ENCODE measurements at regions not wholly inside any gene's neighbourhood (a gene's known extent, or its start where the extent isn't known, plus 50 kb on each side); places are given as distances from the start of the nearest gene placed in this dataset.

DNA sequence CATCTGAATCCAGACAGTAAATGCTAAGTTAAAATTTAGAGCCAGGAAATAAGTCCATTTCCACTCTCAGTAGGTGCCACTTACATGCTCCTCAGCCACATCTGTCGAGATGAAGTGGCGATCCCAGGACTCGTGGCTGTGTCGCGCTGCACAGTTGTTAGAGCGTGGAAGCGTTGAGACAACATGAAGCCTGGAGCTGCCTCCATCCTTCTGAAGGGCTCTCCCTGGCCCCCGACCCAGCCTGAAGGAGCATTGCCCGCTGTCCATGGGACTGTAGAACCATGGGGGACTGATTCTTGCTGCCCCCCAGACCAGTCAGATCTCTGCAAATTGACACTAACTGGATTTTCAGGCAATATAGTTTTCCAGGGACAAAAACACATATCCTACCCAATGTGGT, 58.9 kb downstream of the IRX1 start:
- no peak for DNase-seq (ENCODE audit: low read depth in 2 of 3, low spot score in 1 of 3)

DNA sequence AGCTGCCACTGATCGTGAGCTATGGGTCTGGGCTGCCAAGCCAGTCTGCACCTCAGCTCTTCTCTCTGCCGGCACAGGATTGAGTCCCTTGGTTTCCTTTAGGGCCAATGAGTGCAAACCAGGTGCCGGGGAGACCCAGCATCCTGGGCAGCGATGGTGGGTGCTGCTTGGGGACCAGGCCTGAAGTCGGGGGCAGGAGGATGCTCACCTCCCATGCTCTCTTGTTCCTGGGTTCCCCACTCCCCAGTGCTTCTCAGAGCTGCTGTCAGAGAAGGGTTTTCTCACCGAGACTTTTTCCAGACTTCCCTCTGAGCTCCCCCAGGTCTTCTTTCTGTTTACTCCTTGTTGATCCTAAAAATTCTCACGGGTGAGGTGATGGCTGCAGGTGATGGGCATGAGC, 61.2 kb downstream of the IRX1 start:
- DNase-seq (ENCODE audit: low read depth in 2 of 3, low spot score in 1 of 3): no peak

DNA sequence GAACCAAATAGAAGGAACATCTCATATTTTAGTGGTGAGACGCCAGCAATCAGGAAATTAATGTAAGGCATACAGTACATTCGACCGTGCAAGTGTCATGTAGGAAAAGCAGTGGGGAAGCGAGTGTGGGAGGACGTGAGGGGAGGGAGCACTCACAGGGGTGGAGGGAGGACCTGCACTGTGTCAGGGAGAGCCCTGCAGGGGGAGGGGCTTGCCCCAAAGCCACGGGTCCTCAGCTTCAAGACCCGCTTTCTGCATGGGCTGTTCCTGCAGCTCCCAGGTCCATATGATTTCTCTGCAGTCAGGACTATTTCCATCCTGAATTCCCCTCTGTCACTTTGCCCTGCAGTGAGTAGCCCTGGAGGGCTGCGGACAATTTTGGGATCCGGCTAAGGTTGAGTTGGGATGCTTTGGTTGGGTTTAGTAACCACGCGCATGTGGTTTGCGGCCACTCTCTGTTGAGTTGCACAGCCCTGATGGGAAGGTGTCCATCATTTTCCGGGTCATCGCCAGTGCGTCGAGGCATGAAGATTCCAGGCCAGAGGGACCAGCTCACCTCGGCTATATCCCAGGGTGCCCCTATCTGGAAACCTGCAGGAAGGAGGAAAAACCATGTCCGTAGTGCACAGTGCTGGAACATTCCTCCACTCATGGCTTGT, 61.9 kb downstream of the IRX1 start:
- DNase-seq (ENCODE audit: low read depth in 2 of 3, low spot score in 1 of 3): no peak

DNA sequence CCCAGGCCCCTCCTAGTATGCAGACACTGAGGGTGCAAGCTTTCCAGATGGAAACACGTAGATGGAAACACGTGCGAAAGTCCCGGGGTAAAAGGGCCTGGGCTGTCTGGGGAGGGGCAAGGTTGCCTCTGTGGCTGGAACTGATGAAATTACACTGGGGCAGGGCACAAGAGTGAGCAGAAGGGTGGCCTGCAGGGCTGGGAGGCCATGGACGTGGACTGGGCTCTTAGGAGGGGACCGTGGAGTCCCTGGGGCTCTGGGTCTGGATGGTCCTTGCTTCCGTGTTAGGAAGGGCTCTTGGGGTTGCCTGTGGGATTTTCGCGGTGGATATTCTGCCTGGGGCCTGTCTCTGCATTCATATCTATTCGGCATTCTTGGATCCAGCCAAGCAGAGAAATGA, 63.3 kb downstream of the IRX1 start:
- DNase-seq (ENCODE audit: low read depth in 2 of 3, low spot score in 1 of 3): no peak

DNA sequence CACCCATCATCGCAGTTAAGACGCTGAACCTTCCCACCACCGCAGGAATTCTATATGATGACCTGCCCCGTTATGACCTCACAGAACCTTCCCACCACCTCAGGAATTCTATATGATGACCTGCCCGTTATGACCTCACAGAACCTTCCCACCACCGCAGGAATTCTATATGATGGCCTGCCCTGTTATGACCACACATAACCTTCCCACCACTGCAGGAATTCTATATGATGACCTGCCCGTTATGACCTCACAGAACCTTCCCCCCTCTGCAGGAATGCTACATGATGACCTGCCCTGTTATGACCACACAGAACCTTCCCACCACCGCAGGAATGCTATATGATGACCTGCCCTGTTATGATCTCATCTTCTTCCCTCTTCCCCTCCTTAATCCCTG, 64.3 kb downstream of the IRX1 start:
- no peak for DNase-seq (ENCODE audit: low read depth in 2 of 3, low spot score in 1 of 3)

DNA sequence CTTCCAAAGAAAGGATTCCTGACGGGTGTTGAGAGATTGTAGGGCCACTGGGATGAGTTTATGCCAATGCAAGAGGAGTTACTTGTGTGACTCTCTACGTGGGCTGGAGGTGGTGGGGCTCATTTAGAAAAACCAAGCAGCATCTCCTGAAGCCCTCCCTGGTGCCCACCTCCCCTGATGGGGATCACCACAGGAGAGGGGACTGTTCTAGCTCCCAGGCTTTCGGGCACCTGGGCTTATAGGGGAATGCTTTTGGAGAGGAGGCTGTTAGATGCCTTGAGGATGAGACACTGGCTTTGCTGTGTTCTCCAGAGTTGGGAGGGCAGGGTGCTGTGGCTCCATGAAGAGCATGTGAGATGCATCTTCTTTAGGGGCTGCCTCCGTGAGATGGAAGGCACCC, 65.0 kb downstream of the IRX1 start:
- DNase-seq (ENCODE audit: low read depth in 2 of 3, low spot score in 1 of 3): no peak

DNA sequence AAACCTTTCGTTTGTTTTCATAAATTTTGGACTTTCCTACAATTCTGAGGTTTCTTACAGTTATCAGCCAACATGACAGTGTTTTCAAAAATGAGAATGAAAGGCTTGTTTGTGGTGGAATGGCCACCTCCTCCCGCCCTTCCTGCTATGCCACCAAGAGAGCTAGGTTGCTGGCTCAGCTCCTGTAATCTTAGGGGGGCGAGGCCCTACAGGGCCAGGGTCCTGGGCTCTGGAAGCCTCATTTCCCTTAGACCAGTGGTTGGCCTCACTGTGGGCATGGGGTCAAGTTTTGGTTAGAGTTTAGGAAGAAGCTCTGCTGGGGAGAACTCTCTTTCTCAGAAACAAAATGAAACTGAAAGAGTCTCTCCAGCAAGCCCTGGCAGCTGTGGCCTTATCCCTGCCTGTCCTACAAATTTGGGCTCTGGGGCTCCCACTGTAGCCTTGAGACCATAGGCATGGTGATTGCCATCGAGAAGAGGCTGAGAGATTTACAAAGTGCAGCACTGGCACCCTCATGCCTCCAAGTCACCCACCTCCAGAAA, 66.2 kb downstream of the IRX1 start:
- DNase-seq (ENCODE audit: low read depth in 2 of 3, low spot score in 1 of 3): no peak

DNA sequence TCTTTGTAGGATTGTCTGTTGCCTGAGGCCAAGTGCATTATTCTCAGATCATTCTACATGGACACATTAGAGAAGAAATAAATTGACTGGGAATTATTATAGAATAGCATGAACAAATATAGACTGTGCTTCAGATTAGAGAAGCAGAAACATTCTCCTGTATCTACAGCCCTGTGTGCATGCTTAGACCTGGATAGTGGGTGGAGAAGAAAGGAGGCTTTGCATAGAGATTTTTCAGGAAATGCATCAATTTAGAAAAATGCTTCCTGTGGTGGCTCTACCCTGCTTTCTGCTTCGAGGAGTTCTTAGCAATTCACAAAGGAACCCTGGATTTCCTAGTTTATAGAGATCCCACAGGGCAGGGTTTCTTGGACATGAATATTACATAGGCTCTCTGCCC, 66.7 kb downstream of the IRX1 start:
- DNase-seq (ENCODE audit: low read depth in 2 of 3, low spot score in 1 of 3): no peak

DNA sequence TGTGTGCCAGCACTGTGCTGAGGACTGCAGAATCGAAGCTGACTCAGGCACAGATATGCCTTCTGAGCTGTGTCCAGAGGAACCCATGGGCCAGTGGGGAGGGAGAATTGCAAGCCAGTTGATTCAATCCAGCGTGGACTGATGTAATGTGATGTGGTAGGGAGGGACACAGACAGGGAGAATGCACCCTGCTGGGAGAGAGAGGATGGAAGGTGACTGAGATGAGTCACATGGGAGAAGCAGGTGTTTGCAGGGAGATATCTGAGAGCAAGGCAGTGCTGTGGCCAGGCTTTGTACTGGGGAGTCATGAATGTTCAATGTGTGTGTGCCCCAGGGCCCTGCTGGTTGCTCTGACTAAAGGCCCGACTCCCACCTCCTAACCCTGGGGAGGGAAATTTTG, 75.7 kb downstream of the IRX1 start:
- DNase-seq (ENCODE audit: low read depth in 2 of 3, low spot score in 1 of 3): no peak

DNA sequence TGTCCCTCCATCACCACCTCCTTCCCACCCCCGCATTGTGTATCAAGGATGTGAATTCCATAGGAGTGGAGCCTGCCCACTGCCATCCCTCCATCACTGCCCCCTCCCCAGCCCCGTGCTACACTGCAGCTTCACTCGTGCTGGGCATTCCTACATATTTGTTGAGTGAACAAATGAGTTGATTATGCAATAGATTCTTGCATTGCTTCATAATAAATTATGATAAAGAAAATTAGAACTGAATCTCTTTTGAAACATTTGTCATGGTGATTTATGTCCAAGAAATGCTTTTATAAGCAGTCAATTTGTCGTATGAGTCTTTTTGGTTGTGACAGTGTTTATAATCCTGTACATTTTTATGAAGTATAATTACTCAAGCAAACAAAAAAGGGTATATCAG, 83.2 kb downstream of the IRX1 start:
- DNase-seq (ENCODE audit: low read depth in 2 of 3, low spot score in 1 of 3): no peak

DNA sequence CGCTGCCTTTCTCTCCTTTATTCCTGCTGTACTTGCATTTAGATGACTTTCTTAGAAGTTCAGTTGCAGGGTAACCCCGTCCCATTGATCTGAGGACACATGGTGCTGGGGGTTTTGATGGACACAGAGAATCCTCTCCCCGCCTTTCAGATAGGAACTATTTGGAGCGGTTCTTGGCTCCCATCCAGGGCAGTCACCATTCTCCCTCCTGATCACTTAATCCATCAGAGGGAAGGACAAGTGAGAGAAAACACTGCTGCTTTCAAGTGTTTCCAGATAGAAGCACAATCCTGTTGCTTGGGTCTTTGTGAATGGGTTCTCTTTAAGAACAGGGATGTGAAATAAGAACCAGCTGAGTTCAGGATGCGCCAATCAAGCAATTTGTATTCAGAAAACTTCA, 85.2 kb downstream of the IRX1 start:
- no peak for DNase-seq (ENCODE audit: low read depth in 2 of 3, low spot score in 1 of 3)

DNA sequence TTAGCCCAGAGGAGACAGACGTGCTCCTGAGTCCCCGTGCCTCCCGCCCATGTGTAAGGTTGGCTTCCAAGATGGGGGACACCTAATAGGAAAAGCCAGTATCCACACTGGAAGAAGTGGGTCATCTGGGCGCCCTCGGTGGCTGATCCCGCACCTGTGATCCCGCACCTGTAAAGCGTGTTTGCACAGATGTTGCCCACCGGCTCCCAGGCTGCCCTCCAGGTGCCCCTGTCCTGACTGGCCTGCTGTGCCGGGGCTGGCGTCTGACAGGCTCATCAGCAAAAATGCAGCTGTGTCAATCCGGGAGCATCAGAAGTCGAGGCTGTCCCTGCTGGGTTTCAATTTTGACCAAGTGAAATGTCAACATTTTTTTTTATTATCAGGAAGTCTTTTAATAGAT, 88.5 kb downstream of the IRX1 start:
- no peak for DNase-seq (ENCODE audit: low read depth in 2 of 3, low spot score in 1 of 3)

DNA sequence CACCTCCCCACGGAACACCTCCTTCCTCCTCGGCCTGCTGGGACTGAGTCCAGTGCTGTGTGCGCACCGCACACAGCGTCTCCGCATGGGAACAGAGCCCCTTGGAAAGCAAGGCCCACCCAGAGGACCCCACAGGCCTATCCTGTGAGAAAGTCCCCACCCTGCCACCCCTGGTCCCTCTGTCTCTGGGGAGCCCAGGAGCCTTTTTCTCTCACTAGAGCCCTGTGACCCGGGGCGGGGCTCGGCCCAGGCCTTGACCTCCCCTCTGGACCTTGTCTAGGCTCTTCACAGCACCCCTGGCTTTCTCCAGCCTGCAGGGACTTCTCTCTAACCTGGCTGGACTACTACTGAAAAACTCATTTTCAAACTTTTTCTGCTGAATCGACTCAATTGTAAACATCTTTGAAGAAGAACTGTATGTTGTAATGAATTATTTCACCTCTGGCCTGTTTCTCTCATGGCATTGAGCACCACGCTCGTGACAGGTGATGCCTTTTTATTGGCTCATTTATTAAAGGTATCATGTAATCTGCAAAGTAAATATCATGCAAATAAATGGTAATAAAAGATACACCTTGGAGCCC, 89.2 kb downstream of the IRX1 start:
- DNase-seq (ENCODE audit: low read depth in 2 of 3, low spot score in 1 of 3): no peak

DNA sequence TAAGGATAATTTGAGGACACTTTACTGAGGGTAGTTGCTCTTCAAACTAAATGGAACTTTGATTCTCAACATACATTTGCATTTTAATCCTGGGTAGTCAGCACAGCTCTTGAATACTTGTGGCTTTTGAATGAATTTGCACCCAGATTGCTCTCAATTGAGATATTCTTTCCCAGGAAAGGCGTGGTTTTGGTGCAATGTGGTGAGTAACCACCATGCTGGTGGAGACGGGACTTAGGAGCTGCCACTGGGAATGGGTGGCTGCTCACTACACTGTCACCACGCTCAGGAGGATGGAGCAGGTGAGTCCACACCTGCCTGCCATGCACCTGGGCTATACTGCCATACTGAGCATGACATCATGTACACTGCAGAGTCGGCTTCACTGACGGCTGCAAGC, 99.2 kb downstream of the IRX1 start:
- DNase-seq (ENCODE audit: low read depth in 2 of 3, low spot score in 1 of 3): no peak

DNA sequence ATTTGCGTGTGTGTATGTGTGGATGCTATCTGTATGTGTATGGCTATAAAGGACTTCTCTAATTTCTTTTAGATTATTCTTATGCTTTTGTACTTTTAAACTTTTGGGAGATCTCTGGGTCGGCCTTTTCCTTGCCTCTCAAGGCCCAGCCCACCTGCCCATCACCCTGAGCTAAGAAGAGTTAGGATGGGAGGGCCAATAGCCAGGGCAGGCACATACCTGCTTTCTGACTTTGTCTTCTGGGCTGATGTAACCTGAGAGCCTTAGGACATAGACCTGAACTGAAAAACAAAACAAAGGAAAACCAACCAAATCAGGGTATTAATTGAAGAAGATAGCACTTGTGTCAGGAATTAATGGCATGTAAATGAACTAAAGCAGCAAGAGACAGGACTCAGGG, 100.2 kb downstream of the IRX1 start:
- no peak for DNase-seq (ENCODE audit: low read depth in 2 of 3, low spot score in 1 of 3)

DNA sequence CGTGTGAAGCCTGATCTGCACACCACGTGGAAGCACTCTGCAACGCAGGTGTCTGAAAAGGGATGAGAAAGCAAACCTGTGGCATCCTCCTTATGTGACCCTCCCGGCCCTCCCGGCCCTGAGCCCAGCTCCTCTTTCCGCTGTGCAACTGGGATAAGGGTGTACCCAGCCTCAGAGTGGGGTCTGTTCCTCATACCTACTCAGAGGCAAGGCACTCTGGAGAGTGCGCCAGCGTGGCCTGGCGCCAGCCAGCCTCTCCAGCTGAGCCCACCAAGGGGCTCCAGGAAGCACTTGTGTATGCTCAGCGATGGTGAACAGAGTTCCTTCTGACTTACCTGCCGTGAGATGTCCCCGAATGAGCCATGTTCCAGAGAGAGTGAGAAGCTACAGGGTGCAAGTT, 102.8 kb downstream of the IRX1 start:
- no peak for DNase-seq (ENCODE audit: low read depth in 2 of 3, low spot score in 1 of 3)

DNA sequence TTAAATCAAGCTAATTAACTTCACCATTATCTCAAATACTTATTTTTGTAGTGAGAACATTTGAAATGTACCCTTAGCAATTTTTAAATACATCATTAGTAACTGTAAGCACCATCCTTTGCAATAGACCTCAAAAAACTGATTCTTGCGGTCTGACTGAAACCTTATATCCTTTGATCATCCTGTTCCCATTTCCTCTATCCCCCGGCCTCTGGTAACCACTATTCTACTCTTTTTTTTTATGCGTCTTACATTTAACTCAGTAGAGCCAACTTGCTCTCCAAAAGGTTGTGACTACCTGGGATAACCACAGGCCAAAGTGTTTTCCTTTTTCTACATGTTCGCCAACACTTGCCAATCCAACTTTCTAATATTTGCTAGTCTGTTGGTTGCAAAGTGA, 106.1 kb downstream of the IRX1 start:
- no peak for DNase-seq (ENCODE audit: low read depth in 2 of 3, low spot score in 1 of 3)

DNA sequence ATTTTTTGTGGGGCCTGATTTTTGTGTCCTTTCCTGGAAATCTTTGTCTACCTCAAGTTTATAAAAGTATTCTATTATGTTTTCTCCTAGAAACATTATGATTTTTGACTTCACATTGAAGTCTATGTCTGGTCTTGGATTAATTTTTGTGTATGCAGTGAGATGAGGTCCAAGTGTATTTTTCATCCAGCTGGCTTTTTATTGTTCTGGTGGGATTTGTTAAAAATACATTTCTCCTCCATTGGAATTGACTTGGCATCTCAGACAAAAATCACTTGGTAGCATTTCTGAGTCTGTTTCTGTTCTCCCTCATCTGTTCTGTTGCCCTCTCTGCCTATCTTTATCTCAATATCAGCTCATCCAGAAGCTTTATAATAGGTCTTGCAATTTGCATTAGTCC, 109.0 kb downstream of the IRX1 start:
- DNase-seq (ENCODE audit: low read depth in 2 of 3, low spot score in 1 of 3): no peak

DNA sequence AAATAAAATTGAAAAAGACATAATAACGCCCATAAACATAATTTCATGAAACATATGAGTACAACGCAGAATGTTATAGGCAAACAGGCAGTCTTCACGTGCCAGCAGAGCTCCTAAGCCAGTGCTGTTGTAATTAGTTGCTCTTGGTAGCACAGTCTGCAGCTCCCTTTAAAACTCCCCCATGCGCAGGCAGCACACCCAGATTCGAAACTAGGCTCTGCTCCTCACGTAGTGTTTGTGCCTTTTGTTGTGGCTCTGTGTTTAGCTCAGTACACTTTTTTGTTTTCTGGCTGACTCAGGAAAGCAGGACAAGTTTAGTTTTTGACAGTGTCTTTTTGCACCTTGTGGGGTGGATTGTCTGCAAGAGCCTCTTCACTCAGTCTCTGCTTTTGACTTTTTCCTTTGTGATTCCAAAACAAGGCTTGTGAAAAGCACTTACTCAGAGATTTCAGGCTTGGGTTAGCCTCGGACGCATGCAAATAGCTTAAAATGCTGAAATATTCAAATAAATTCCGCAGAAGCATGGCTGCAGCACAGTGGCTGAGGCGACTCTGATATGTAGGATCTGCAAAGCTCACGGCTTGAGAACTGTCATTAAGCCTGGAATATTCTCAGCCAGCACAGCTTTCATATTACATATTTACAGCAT, 113.6 kb downstream of the IRX1 start:
- DNase-seq (ENCODE audit: low read depth in 2 of 3, low spot score in 1 of 3): no peak

DNA sequence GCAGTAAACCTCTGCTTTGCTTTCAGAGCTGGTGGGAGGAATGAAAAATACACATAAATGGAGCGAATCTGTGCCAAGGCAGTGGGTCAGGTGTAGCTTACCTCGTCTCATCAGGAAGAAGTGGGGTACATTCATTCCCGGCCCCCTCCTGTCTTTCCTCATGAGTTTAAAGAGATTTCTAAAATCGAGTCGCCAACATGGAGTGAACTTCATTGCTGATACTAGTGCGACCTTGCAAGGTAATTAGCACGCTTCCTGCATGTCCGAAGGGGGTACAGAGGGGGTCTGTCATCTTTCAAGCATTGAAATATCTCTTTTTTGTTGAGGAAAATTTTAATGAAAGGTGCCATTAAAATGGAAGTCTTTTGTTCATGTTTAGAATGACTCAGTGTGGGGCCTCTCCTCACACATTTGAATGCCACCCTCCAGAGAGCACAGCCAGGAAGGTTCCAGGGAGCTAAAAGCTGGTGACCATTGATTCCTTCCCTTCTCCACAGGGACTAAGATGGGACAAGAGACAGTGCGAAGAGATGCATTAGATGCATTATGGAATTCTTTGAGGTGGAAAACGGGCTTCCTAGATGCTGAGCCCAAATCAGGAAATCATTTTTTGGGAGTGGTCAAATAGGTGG, 114.2 kb downstream of the IRX1 start:
- no peak for DNase-seq (ENCODE audit: low read depth in 2 of 3, low spot score in 1 of 3)

DNA sequence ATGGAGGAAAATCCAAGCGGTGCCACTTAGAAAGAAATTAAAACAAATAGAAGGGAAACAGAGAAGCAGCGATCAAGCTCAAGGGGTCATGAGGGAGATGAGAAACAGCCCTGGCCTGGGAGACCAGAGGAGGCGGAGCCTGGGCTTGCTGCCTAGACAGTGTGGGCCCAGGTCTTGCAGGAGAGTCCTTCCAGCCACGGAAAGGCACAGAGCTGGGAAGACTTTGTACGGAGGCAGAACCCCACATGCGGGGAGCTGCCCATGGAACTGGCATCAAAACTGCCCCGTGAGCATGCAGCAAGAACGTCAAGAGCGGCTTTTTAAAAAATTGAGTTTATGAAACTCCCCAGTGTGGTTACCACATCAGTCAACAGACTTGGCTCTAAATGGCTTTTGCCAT, 119.4 kb downstream of the IRX1 start:
- no peak for DNase-seq (ENCODE audit: low read depth in 2 of 3, low spot score in 1 of 3)

DNA sequence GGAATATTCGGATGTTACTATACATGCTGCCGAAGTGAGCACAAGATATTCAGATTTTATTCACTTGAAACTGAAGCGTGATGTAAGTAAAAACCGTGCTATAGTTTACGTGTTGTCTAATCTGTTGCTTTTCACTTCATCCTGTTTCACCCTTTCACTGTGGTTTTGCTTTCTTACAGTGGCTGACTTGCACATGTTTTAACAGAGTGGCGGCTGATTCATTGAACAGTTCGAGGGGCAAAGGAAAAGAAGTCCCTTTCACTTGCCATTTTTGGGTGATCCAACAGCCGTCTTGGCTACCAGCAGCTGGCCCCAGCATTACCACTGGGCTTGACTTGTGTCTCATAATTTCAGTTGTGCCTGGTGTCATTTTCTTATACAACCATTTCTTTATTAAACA, 134.0 kb downstream of the IRX1 start:
- no peak for DNase-seq (ENCODE audit: low read depth in 2 of 3, low spot score in 1 of 3)

All from stimulated activated CD4-positive, alpha-beta T cell treated with anti-CD3 and anti-CD28 coated beads, Interleukin-12 subunit alpha, Interleukin-12 subunit beta, amount 100 ng/mL, for 48 hours (primary cell).